ENCODE measurements at regions not wholly inside any gene's neighbourhood (a gene's known extent, or its start where the extent isn't known, plus 50 kb on each side); places are given as distances from the start of the nearest gene placed in this dataset.
A peak's percentile ranks its signal among the peaks of the same experiment; 100 is the strongest.

DNA sequence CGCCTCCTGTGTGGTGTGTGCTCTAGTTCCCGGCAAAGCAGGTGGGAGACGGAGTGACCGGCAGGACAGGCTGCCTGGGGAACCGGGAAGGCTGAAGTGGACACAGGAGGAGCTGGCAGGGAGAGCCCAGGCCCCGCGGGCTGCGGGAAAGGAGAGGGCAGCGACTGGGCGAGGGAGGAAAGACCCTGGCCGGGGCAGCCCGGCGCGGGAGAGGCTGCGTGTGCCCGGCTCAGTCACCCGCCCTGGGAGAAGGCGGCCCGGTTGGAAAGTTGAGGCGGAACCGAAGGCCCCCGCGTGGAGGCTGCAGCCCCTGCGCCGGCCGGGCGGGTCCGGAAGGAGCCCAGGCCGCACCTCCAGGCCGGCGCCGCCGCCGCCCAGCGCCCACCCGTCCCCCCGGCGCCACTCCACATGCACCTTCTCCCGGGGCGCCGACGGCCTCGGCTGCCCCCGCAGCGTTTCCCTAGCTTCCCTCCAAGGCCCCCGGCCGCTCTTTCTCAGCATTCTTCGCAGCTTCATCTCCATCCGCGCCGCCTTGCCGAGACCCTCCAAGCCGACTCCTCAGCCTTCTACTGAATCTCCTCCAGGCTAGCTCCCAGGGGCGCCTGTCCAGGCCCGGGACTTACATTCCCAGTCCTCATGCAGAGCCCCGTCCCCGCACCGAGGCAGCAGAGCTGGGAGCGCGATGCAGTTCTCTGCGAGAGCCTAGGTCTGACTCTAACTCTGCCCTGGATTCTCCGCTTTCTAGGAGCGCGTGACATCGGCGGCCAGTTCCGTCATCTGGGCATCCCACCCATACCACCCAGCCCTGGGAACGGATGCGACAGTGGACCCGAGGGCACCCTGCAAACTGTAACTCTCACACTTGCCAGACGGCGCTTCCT is 152.0 kb downstream of the ERCC6L2 start (continued):
- no peak for TF ChIP-seq ZNF274 (IDR thresholded peaks at IDR 0.05; ENCODE audit: borderline replicate concordance, extremely low read depth, low read length)
- TF ChIP-seq, protein P1, sequence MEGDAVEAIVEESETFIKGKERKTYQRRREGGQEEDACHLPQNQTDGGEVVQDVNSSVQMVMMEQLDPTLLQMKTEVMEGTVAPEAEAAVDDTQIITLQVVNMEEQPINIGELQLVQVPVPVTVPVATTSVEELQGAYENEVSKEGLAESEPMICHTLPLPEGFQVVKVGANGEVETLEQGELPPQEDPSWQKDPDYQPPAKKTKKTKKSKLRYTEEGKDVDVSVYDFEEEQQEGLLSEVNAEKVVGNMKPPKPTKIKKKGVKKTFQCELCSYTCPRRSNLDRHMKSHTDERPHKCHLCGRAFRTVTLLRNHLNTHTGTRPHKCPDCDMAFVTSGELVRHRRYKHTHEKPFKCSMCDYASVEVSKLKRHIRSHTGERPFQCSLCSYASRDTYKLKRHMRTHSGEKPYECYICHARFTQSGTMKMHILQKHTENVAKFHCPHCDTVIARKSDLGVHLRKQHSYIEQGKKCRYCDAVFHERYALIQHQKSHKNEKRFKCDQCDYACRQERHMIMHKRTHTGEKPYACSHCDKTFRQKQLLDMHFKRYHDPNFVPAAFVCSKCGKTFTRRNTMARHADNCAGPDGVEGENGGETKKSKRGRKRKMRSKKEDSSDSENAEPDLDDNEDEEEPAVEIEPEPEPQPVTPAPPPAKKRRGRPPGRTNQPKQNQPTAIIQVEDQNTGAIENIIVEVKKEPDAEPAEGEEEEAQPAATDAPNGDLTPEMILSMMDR (IDR thresholded peaks at IDR 0.05; ENCODE audit: control extremely low read depth in 1 of 3, insufficient read depth in 1 of 3, low read depth in 1 of 3, low read length in 3 of 3): no peak
- TF ChIP-seq ASH2L (IDR thresholded peaks at IDR 0.05; ENCODE audit: low read length): peak; percentile 33
- peak in 1 of 2 experiments; percentile 5; a peak in 1 of 4 replicates for TF ChIP-seq RAD21 (IDR thresholded peaks at IDR 0.05 in 1 of 2, conservative IDR thresholded peaks at IDR 0.05 in 1 of 2; ENCODE audit: low read depth in 2 of 2, low read length in 2 of 2)
- peak; percentile 85 for TF ChIP-seq SUZ12 (IDR thresholded peaks at IDR 0.05; ENCODE audit: low read length)
